SU-DHL-6 (cell line): ENCODE measurements at regions not wholly inside any gene's neighbourhood (a gene's known extent, or its start where the extent isn't known, plus 50 kb on each side); places are given as distances from the start of the nearest gene placed in this dataset.

Experiments used
- EZH2phosphoT487 ChIP-seq: fragments of 200-600 bp; sonication (generic), shearing (Covaris generic); conservative IDR thresholded peaks from 2 replicates; pipeline ENCODE4 v1.6.1; 2018; ENCODE audit warnings: mild to moderate bottlenecking, antibody characterized with exemption, low read length, moderate library complexity, mixed read lengths
- TF ChIP-seq, protein P1 (sequence below): fragments of 200-600 bp; sonication (generic); IDR thresholded peaks from one replicate; pipeline ENCODE4 v1.5.1; 2017; ENCODE audit warnings: antibody characterized with exemption, mild to moderate bottlenecking, low read length, moderate library complexity; ENCODE audit not compliant: insufficient read depth, poor library complexity, severe bottlenecking

DNA sequence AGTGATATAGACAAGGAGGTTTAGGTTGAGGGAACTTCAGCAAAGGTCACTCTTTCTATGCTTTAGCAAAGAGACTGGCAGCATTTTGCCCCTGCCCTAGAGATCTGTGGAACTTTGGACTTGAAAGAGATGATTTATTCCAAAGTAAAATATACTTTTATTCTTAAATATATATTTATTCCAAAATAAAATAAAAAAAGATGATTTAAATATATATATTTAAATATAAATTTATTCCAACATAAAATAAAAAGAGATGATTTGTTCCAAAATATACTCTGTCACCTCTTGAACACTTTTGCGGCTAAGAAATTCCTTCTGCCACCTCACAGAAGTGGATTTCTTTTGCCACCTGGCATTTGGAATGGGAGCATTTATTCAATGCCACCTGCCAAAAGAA lies 521.3 kb upstream of the CHORDC1 start:
- TF ChIP-seq, protein P1, sequence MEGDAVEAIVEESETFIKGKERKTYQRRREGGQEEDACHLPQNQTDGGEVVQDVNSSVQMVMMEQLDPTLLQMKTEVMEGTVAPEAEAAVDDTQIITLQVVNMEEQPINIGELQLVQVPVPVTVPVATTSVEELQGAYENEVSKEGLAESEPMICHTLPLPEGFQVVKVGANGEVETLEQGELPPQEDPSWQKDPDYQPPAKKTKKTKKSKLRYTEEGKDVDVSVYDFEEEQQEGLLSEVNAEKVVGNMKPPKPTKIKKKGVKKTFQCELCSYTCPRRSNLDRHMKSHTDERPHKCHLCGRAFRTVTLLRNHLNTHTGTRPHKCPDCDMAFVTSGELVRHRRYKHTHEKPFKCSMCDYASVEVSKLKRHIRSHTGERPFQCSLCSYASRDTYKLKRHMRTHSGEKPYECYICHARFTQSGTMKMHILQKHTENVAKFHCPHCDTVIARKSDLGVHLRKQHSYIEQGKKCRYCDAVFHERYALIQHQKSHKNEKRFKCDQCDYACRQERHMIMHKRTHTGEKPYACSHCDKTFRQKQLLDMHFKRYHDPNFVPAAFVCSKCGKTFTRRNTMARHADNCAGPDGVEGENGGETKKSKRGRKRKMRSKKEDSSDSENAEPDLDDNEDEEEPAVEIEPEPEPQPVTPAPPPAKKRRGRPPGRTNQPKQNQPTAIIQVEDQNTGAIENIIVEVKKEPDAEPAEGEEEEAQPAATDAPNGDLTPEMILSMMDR, result no peak
- TF ChIP-seq EZH2phosphoT487, result no peak
